H9 (cell line): ENCODE measurements at regions not wholly inside any gene's neighbourhood (a gene's known extent, or its start where the extent isn't known, plus 50 kb on each side); places are given as distances from the start of the nearest gene placed in this dataset.
A peak's percentile ranks its signal among the peaks of the same experiment; 100 is the strongest.
"Not testable (repeated sequence)": the region's sequence is repeated elsewhere in the genome, so short reads cannot be mapped to it uniquely, and the experiment has no call there.

ENCODE experiments used
- DNase-seq: peaks from one replicate; pipeline ENCODE4 v3.0.0-alpha.2; 2017
- H2AFZ ChIP-seq: one replicate; pipeline ENCODE4 v1.6.1; 2013; ENCODE audit warnings: mild to moderate bottlenecking, low read length, control low read depth, moderate library complexity
- H2AK5ac ChIP-seq: 2 replicates; pipeline ENCODE4 v1.6.1; 2013; ENCODE audit warnings: low read length, control low read depth, mixed read lengths; ENCODE audit not compliant: insufficient read length
- H2BK120ac ChIP-seq: one replicate; pipeline ENCODE4 v1.6.1; 2013; ENCODE audit warnings: low read depth, mild to moderate bottlenecking, low read length, control low read depth, inconsistent platforms; ENCODE audit not compliant: poor library complexity, severe bottlenecking
- H2BK12ac ChIP-seq: 2 replicates; pipeline ENCODE4 v1.6.1; 2013; ENCODE audit warnings: low read length, control low read depth, mixed read lengths, low read depth; ENCODE audit not compliant: insufficient read length
- H2BK15ac ChIP-seq: 2 replicates; pipeline ENCODE4 v1.6.1; 2013; ENCODE audit warnings: low read depth, low read length, control low read depth
- H2BK20ac ChIP-seq: one replicate; pipeline ENCODE4 v1.6.1; 2013; ENCODE audit warnings: low read depth, mild to moderate bottlenecking, low read length, control low read depth, inconsistent platforms; ENCODE audit not compliant: poor library complexity, severe bottlenecking
- H2BK5ac ChIP-seq: 2 replicates; pipeline ENCODE4 v1.6.1; 2013; ENCODE audit warnings: low read length, control low read depth, mixed read lengths; ENCODE audit not compliant: insufficient read length
- H3K14ac ChIP-seq: 2 replicates; pipeline ENCODE4 v1.6.1; 2013; ENCODE audit warnings: low read length, control low read depth; ENCODE audit not compliant: insufficient read depth
- H3K18ac ChIP-seq: 2 replicates; pipeline ENCODE4 v1.6.1; 2013; ENCODE audit warnings: low read depth, mild to moderate bottlenecking, mixed read lengths, low read length, control low read depth; ENCODE audit not compliant: insufficient read length
- H3K23ac ChIP-seq: 2 replicates; pipeline ENCODE4 v1.6.1; 2013; ENCODE audit warnings: low read length, control low read depth, mixed read lengths, low read depth; ENCODE audit not compliant: insufficient read length
- H3K23me2 ChIP-seq: 2 replicates; pipeline ENCODE4 v1.6.1; 2013; ENCODE audit warnings: low read depth, mild to moderate bottlenecking, mixed read lengths, low read length, control low read depth; ENCODE audit not compliant: insufficient read length, poor library complexity, severe bottlenecking
- H3K27ac ChIP-seq: 2 replicates; pipeline ENCODE4 v1.5.1; 2013; ENCODE audit warnings: low read length, control low read depth, mixed read lengths, low read depth; ENCODE audit not compliant: insufficient read length
- H3K27me3 ChIP-seq: 2 replicates; pipeline ENCODE4 v1.6.1; 2013; ENCODE audit warnings: low read length, control low read depth, inconsistent platforms; ENCODE audit not compliant: insufficient read depth
- H3K4ac ChIP-seq: 2 replicates; pipeline ENCODE4 v1.6.1; 2013; ENCODE audit warnings: low read depth, mild to moderate bottlenecking, control low read depth, inconsistent platforms, low read length, moderate library complexity
- H3K4me1 ChIP-seq: 2 replicates; pipeline ENCODE4 v1.6.1; 2013; ENCODE audit warnings: low read length, control low read depth, inconsistent platforms; ENCODE audit not compliant: insufficient read depth
- H3K4me2 ChIP-seq: 2 replicates; pipeline ENCODE4 v1.6.1; 2013; ENCODE audit warnings: low read length, control low read depth, mixed read lengths; ENCODE audit not compliant: insufficient read length, insufficient read depth
- H3K56ac ChIP-seq: 2 replicates; pipeline ENCODE4 v1.6.1; 2013; ENCODE audit warnings: low read depth, mild to moderate bottlenecking, mixed read lengths, low read length, control low read depth; ENCODE audit not compliant: insufficient read length
- H3K79me1 ChIP-seq: 2 replicates; pipeline ENCODE4 v1.6.1; 2013; ENCODE audit warnings: low read depth, mild to moderate bottlenecking, moderate library complexity, low read length, control low read depth, inconsistent platforms; ENCODE audit not compliant: insufficient read depth, poor library complexity, severe bottlenecking
- H3K79me2 ChIP-seq: 2 replicates; pipeline ENCODE4 v1.6.1; 2013; ENCODE audit warnings: low read length, control low read depth, inconsistent platforms; ENCODE audit not compliant: insufficient read depth
- H3K9ac ChIP-seq: 2 replicates; pipeline ENCODE4 v1.6.1; 2013; ENCODE audit warnings: low read length, control low read depth, mixed read lengths; ENCODE audit not compliant: insufficient read length; ENCODE audit errors: extremely low read depth
- H3K9me3 ChIP-seq: one replicate; pipeline ENCODE4 v1.6.1; 2013; ENCODE audit warnings: low read depth, low read length, inconsistent platforms; ENCODE audit not compliant: control insufficient read depth
- H3T11ph ChIP-seq: one replicate; pipeline ENCODE4 v1.6.1; 2013; ENCODE audit warnings: mild to moderate bottlenecking, low read length, control low read depth, inconsistent platforms
- H4K20me1 ChIP-seq: one replicate; pipeline ENCODE4 v1.6.1; 2013; ENCODE audit not compliant: control insufficient read depth, insufficient read length, insufficient read depth
- H4K5ac ChIP-seq: 2 replicates; pipeline ENCODE4 v1.6.1; 2013; ENCODE audit warnings: low read depth, mild to moderate bottlenecking, mixed read lengths, low read length, control low read depth; ENCODE audit not compliant: insufficient read length
- H4K8ac ChIP-seq: replicated peaks from 2 replicates; pipeline ENCODE4 v1.6.1; 2013; ENCODE audit warnings: low read length, control low read depth, mixed read lengths, low read depth; ENCODE audit not compliant: insufficient read length
- H4K91ac ChIP-seq: 2 replicates; pipeline ENCODE4 v1.6.1; 2013; ENCODE audit warnings: low read depth, mild to moderate bottlenecking, moderate library complexity, mixed read lengths, low read length, control low read depth; ENCODE audit not compliant: insufficient read length
- H3K27ac Mint-ChIP-seq, 3 experiments: 2 replicates in 2 of 3; 3 replicates in 1 of 3; pipeline ENCODE4 v1.8.0; 2020 to 2021; ENCODE audit warnings: mixed read lengths in 3 of 3, mild to moderate bottlenecking in 1 of 3, moderate library complexity in 1 of 3
- H3K27me3 Mint-ChIP-seq: 2 replicates; pipeline ENCODE4 v1.8.0; 2021; ENCODE audit warnings: low read depth, mild to moderate bottlenecking, moderate library complexity, mixed read lengths
- H3K36me3 Mint-ChIP-seq, 3 experiments: 2 replicates in 2 of 3; 3 replicates in 1 of 3; pipeline ENCODE4 v1.8.0; 2020 to 2021; ENCODE audit warnings: low read depth in 3 of 3, mixed read lengths in 3 of 3; ENCODE audit not compliant: insufficient read depth in 1 of 3
- H3K4me1 Mint-ChIP-seq, 2 experiments: 2 replicates each; pipeline ENCODE4 v1.8.0; 2020; ENCODE audit warnings: mixed read lengths in 2 of 2
- H3K4me3 Mint-ChIP-seq, 2 experiments: 2 replicates in 1 of 2; 3 replicates in 1 of 2; pipeline ENCODE4 v1.8.0; 2020 to 2021; ENCODE audit warnings: mild to moderate bottlenecking in 2 of 2, mixed read lengths in 2 of 2, moderate library complexity in 1 of 2
- H3K9me3 Mint-ChIP-seq, 2 experiments: 2 replicates in 1 of 2; 3 replicates in 1 of 2; pipeline ENCODE4 v1.8.0; 2020; ENCODE audit warnings: mild to moderate bottlenecking in 2 of 2, mixed read lengths in 2 of 2, moderate library complexity in 1 of 2
- WGBS: extraction: QIAGEN DNeasy Blood & Tissue Kit; methylation state at CpG from one replicate; pipeline ENCODE4 v1.1.7; 2013; ENCODE audit warnings: missing lambda C conversion rate, low lambda C conversion rate, mixed read lengths; ENCODE audit not compliant: insufficient read length; ENCODE audit errors: extremely low coverage; 5-methylcytosine and 5-hydroxymethylcytosine counted together

GRCh38 chr9:94438336-94438735 is 109.9 kb upstream of the NUTM2F start:
- not testable (repeated sequence) for H3K23me2 ChIP-seq, H3K9me3 ChIP-seq, H2AK5ac ChIP-seq, H3K27me3 Mint-ChIP-seq, H4K20me1 ChIP-seq, H3K14ac ChIP-seq, H3K4ac ChIP-seq, H2BK15ac ChIP-seq, H2BK12ac ChIP-seq, H3K27ac Mint-ChIP-seq, H3K79me2 ChIP-seq, H3K4me3 Mint-ChIP-seq, H3T11ph ChIP-seq, H2BK5ac ChIP-seq, H2BK20ac ChIP-seq, H3K4me1 ChIP-seq, H3K23ac ChIP-seq, H3K27ac ChIP-seq, H3K9me3 Mint-ChIP-seq, H4K91ac ChIP-seq, H3K56ac ChIP-seq, H3K27me3 ChIP-seq, H3K4me2 ChIP-seq, H2BK120ac ChIP-seq, H3K9ac ChIP-seq, H2AFZ ChIP-seq, H3K79me1 ChIP-seq, DNase-seq, H3K4me1 Mint-ChIP-seq, H4K5ac ChIP-seq, H4K8ac ChIP-seq, H3K18ac ChIP-seq
- no CpG with 5 or more reads among the region's 1 CpG for WGBS
- H3K36me3 Mint-ChIP-seq = peaks cover 9 to 40% (median 29%) of the 10 kb centered on the region in 3 experiments; a peak in 6 of 7 replicates

GRCh38 chr9:94441146-94441545 is 112.7 kb upstream of the NUTM2F start:
- H3K4me1 ChIP-seq, H2BK120ac ChIP-seq, H3K4me1 Mint-ChIP-seq, H3K23ac ChIP-seq, H4K91ac ChIP-seq, H3K79me1 ChIP-seq, H3K9me3 ChIP-seq, H2BK15ac ChIP-seq, H3K4me2 ChIP-seq, H3K4me3 Mint-ChIP-seq, H2BK12ac ChIP-seq, DNase-seq, H2AFZ ChIP-seq, H4K20me1 ChIP-seq, H4K8ac ChIP-seq, H3K23me2 ChIP-seq, H3K56ac ChIP-seq, H3K4ac ChIP-seq, H3K14ac ChIP-seq, H3K27ac ChIP-seq, H3K27me3 ChIP-seq, H3K79me2 ChIP-seq, H3T11ph ChIP-seq, H4K5ac ChIP-seq, H2AK5ac ChIP-seq, H2BK5ac ChIP-seq, H3K9ac ChIP-seq, H3K18ac ChIP-seq, H3K9me3 Mint-ChIP-seq, H2BK20ac ChIP-seq, H3K27me3 Mint-ChIP-seq: not testable (repeated sequence)
- Mint-ChIP-seq H3K27ac (peak overlapping the region in 1 of 3 experiments; percentile 19; a peak in 1 of 7 replicates), H3K36me3 (peaks cover 9 to 32% (median 29%) of the 10 kb centered on the region in 3 experiments; a peak in 6 of 7 replicates)
- no CpG with 5 or more reads among the region's 1 CpG for WGBS
